ENCODE measurements at regions not wholly inside any gene's neighbourhood (a gene's known extent, or its start where the extent isn't known, plus 50 kb on each side); places are given as distances from the start of the nearest gene placed in this dataset.

GRCh38 chr2:155866477-155866876 lies 466.0 kb downstream of the NR4A2 start:
- TF ChIP-seq EZH2 (IDR thresholded peaks at IDR 0.05; ENCODE audit: insufficient read depth, low read length) (no peak), CTCF (IDR thresholded peaks at IDR 0.05; ENCODE audit: insufficient read depth, low read depth, low read length) (no peak)
- H3K27me3 Mint-ChIP-seq (ENCODE audit: low read depth, unreplicated experiment): no peaks in the 10 kb centered on the region
- Histone ChIP-seq H3K27me3 (ENCODE audit: insufficient read depth, low read length) (no peaks in the 10 kb centered on the region), H3K9me3 (ENCODE audit: insufficient read depth, low read depth, low read length) (no peaks in the 10 kb centered on the region), H3K36me3 (ENCODE audit: insufficient read depth, low read length) (no peaks in the 10 kb centered on the region), H3K4me2 (ENCODE audit: low read length) (no peak overlapping the region), H3K4me1 (ENCODE audit: insufficient read depth, low read length) (no peaks in the 10 kb centered on the region), H3K9ac (ENCODE audit: low read length) (no peak overlapping the region), H3K79me2 (ENCODE audit: insufficient read depth, low read length) (no peaks in the 10 kb centered on the region), H3K4me3 (ENCODE audit: insufficient read depth, low read depth, low read length) (no peak overlapping the region), H3K27ac (ENCODE audit: low read depth, low read length) (no peak overlapping the region), H2AFZ (ENCODE audit: low read depth, low read length) (no peak overlapping the region), H4K20me1 (ENCODE audit: insufficient read depth, low read length) (no peaks in the 10 kb centered on the region)
- H3K4me3 Mint-ChIP-seq (ENCODE audit: unreplicated experiment): no peak overlapping the region
- no peaks in the 10 kb centered on the region for H3K4me1 Mint-ChIP-seq (ENCODE audit: low read depth, unreplicated experiment)
- no peaks in the 10 kb centered on the region for H3K36me3 Mint-ChIP-seq (ENCODE audit: low read depth, unreplicated experiment)
- H3K27ac Mint-ChIP-seq (ENCODE audit: unreplicated experiment): no peak overlapping the region
- DNase-seq (ENCODE audit: low read depth) (no peak), FAIRE-seq (no peak)
- no peaks in the 10 kb centered on the region for H3K9me3 Mint-ChIP-seq (ENCODE audit: unreplicated experiment)

- FAIRE-seq: no peak
- H3K27me3 ChIP-seq (ENCODE audit: insufficient read depth, low read length): no peaks in the 10 kb centered on the region
- H3K9me3 Mint-ChIP-seq (ENCODE audit: unreplicated experiment): no peaks in the 10 kb centered on the region
These were observed 480.4 kb downstream of the NR4A2 start for GRCh38 chr2:155852156-155852555.

More at GRCh38 chr2:155852156-155852555, 480.4 kb downstream of the NR4A2 start:
- H3K4me1 Mint-ChIP-seq (ENCODE audit: low read depth, unreplicated experiment): peaks cover 2% of the 10 kb centered on the region
- Histone ChIP-seq H3K27ac (ENCODE audit: low read depth, low read length) (no peak overlapping the region), H4K20me1 (ENCODE audit: insufficient read depth, low read length) (no peaks in the 10 kb centered on the region), H3K4me1 (ENCODE audit: insufficient read depth, low read length) (no peaks in the 10 kb centered on the region), H3K9ac (ENCODE audit: low read length) (no peak overlapping the region), H3K4me2 (ENCODE audit: low read length) (no peak overlapping the region), H3K79me2 (ENCODE audit: insufficient read depth, low read length) (no peaks in the 10 kb centered on the region), H3K9me3 (ENCODE audit: insufficient read depth, low read depth, low read length) (no peaks in the 10 kb centered on the region), H3K4me3 (ENCODE audit: insufficient read depth, low read depth, low read length) (no peak overlapping the region), H2AFZ (ENCODE audit: low read depth, low read length) (no peak overlapping the region), H3K36me3 (ENCODE audit: insufficient read depth, low read length) (no peaks in the 10 kb centered on the region)
- TF ChIP-seq EZH2 (IDR thresholded peaks at IDR 0.05; ENCODE audit: insufficient read depth, low read length) (no peak), CTCF (IDR thresholded peaks at IDR 0.05; ENCODE audit: insufficient read depth, low read depth, low read length) (no peak)
- H3K36me3 Mint-ChIP-seq (ENCODE audit: low read depth, unreplicated experiment): no peaks in the 10 kb centered on the region
- H3K27ac Mint-ChIP-seq (ENCODE audit: unreplicated experiment): no peak overlapping the region
- no peak overlapping the region for H3K4me3 Mint-ChIP-seq (ENCODE audit: unreplicated experiment)
- no peaks in the 10 kb centered on the region for H3K27me3 Mint-ChIP-seq (ENCODE audit: low read depth, unreplicated experiment)
- no peak for DNase-seq (ENCODE audit: low read depth)

All from astrocyte (in vitro differentiated cells and primary cell).